HFFc6 (cell line): ENCODE measurements at regions not wholly inside any gene's neighbourhood (a gene's known extent, or its start where the extent isn't known, plus 50 kb on each side); places are given as distances from the start of the nearest gene placed in this dataset.

ENCODE experiments used
- DNase-seq: peaks from one replicate; pipeline ENCODE4 v3.0.0-alpha.2; 2018
- H3K27ac Mint-ChIP-seq: 2 replicates; pipeline ENCODE4 v1.8.0; 2020; ENCODE audit warnings: mild to moderate bottlenecking, mixed read lengths
- H3K27me3 Mint-ChIP-seq: 2 replicates; pipeline ENCODE4 v1.8.0; 2021; ENCODE audit warnings: mild to moderate bottlenecking, moderate library complexity, mixed read lengths; ENCODE audit not compliant: insufficient read depth
- H3K36me3 Mint-ChIP-seq: 2 replicates; pipeline ENCODE4 v1.8.0; 2021; ENCODE audit warnings: low read depth, mixed read lengths
- H3K4me1 Mint-ChIP-seq: 2 replicates; pipeline ENCODE4 v1.8.0; 2020; ENCODE audit warnings: low read depth, mixed read lengths
- H3K4me3 Mint-ChIP-seq: 2 replicates; pipeline ENCODE4 v1.8.0; 2020; ENCODE audit warnings: mild to moderate bottlenecking, moderate library complexity, mixed read lengths
- H3K9me3 Mint-ChIP-seq: 2 replicates; pipeline ENCODE4 v1.8.0; 2020; ENCODE audit warnings: mild to moderate bottlenecking, mixed read lengths
- TF ChIP-seq, protein P1 (sequence below): fragments of 200-600 bp; sonication (generic); IDR thresholded peaks from 2 replicates; pipeline ENCODE4 v1.5.0; 2021; ENCODE audit warnings: antibody characterized with exemption, mild to moderate bottlenecking

DNA sequence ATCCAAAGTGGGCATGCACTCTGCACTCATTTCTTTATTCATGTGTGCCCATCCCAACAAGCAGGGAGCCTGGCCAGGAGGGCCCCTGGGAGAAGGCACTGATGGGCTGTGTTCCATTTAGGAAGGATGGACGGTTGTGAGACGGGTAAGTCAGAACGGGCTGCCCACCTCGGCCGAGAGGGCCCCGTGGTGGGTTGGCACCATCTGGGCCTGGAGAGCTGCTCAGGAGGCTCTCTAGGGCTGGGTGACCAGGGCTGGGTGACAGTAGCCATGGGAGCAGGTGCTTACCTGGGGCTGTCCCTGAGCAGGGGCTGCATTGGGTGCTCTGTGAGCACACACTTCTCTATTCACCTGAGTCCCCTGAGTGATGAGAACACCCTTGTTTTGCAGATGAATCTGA lies 129.3 kb upstream of the B3GAT1 start:
- Mint-ChIP-seq H3K27ac (no peak overlapping the region; the same call in 1 of the 2 replicates), H3K27me3 (peaks cover 1% of the 10 kb centered on the region), H3K9me3 (peaks cover 72% of the 10 kb centered on the region), H3K4me1 (no peaks in the 10 kb centered on the region), H3K4me3 (no peak overlapping the region), H3K36me3 (peaks cover 20% of the 10 kb centered on the region)
- DNase-seq = no peak
- TF ChIP-seq, protein P1, sequence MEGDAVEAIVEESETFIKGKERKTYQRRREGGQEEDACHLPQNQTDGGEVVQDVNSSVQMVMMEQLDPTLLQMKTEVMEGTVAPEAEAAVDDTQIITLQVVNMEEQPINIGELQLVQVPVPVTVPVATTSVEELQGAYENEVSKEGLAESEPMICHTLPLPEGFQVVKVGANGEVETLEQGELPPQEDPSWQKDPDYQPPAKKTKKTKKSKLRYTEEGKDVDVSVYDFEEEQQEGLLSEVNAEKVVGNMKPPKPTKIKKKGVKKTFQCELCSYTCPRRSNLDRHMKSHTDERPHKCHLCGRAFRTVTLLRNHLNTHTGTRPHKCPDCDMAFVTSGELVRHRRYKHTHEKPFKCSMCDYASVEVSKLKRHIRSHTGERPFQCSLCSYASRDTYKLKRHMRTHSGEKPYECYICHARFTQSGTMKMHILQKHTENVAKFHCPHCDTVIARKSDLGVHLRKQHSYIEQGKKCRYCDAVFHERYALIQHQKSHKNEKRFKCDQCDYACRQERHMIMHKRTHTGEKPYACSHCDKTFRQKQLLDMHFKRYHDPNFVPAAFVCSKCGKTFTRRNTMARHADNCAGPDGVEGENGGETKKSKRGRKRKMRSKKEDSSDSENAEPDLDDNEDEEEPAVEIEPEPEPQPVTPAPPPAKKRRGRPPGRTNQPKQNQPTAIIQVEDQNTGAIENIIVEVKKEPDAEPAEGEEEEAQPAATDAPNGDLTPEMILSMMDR = no peak

DNA sequence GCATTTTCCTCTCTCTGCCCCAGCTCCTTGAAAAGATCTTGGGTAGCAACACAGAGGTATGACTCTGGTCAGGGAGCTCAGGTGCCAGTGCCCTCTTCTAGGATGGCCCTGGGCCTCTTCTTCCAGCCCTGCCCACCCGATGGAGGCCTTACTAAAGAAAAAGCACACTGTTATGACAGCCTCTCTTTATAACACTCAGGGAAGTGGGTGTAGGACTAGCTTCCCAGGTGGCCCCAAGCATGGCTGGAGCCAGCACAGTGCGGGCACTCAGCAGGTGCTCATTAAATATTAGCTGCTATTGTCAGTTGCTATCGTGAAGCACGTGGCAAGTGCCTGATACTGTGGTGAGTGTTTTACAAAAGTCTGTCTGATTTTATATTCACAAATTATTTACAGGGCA lies 127.2 kb upstream of the B3GAT1 start:
- TF ChIP-seq, protein P1 = no peak
- Mint-ChIP-seq H3K27ac (no peak overlapping the region), H3K9me3 (peaks cover 69% of the 10 kb centered on the region), H3K27me3 (peaks cover 1% of the 10 kb centered on the region), H3K4me3 (no peak overlapping the region), H3K4me1 (no peaks in the 10 kb centered on the region), H3K36me3 (peaks cover 20% of the 10 kb centered on the region)
- DNase-seq = no peak

DNA sequence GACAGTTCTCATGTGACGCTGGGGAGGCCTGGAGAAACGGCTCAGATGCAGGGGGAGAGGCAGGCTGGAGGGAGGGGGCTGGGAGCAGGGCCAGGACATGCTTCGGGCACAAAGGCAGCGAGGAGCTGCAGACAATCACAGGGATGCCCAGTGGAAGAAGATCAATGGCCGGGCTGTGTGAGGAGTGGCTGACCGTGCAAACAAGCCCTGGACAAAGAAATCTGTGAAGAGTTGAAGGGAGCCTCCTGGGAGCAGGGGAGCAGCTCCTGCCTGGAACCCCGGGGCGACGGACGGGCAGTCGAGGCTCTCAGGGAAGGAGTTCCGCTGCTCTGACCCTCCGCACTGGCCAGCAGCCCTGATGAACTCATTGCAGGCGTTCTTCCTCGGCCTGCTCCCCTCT lies 126.7 kb upstream of the B3GAT1 start:
- Mint-ChIP-seq H3K9me3 (peaks cover 70% of the 10 kb centered on the region), H3K27me3 (peaks cover 1% of the 10 kb centered on the region), H3K27ac (no peak overlapping the region), H3K36me3 (peaks cover 24% of the 10 kb centered on the region), H3K4me1 (no peaks in the 10 kb centered on the region), H3K4me3 (no peak overlapping the region)
- TF ChIP-seq, protein P1 = no peak
- DNase-seq = no peak

DNA sequence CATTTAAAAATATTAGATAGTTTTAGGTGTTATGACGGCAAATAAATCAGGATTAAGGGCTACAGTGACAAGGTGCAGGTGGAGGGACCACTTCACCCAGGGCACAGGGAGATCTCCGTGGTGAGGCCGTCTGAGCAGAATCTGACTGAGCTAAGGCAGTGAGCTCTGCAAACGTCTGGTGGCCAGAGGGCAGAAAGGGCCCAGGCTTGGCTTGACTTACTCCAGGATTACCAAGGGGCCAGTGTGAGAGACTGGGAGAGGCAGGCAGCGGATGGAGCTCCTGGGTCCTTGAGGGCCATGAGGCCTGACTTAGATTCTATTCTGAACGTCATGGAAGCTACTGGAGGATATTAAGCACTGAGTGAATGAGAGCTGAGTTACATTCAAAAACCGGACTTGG lies 125.9 kb upstream of the B3GAT1 start:
- Mint-ChIP-seq H3K36me3 (peaks cover 24% of the 10 kb centered on the region), H3K4me1 (no peaks in the 10 kb centered on the region), H3K27me3 (peaks cover 1% of the 10 kb centered on the region), H3K27ac (no peak overlapping the region), H3K9me3 (peaks cover 70% of the 10 kb centered on the region), H3K4me3 (no peak overlapping the region)
- no peak for DNase-seq
- TF ChIP-seq, protein P1 = no peak

DNA sequence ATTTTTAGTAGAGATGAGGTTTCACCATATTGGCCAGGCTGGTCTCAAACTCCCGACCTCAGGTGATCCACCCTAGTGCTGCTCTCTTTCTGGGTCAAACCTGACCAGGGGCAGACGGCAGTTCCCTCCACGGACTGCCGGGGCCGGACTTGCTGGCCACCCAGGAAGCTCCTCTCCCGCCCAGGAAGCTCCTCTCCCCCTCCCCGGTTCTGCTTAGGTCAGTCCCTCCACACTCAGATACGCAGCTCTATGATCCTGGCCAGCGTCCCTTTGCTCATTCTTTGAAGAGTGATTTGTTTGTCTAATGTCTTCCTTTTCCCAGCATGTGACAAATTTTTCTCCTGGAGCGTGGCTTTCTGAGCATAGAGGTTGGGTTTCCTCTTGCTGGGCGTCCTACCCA lies 125.3 kb upstream of the B3GAT1 start:
- Mint-ChIP-seq H3K4me1 (no peaks in the 10 kb centered on the region), H3K36me3 (peaks cover 24% of the 10 kb centered on the region), H3K4me3 (no peak overlapping the region), H3K27me3 (peaks cover 1% of the 10 kb centered on the region), H3K27ac (no peak overlapping the region), H3K9me3 (peaks cover 64% of the 10 kb centered on the region)
- DNase-seq = no peak
- TF ChIP-seq, protein P1 = no peak

DNA sequence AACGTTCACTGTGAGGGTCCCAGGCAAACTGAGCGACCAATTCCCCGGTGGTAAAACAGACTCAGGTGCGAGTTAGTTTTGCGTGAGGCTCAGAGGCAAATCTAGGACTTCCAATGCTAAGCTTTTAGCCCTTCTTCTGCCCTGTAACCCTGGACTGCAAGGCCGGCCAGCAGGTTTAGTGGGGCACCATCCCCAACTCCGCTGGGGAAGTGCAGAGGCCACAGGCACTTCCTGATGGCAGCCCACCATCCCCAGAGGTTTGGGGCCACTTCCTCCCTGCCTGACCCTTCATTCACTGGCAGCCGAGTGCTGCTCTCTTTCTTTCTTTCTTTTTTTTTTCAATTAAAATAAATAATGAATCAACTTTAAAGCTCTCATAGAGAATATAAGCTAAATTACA lies 124.6 kb upstream of the B3GAT1 start:
- Mint-ChIP-seq H3K36me3 (peaks cover 24% of the 10 kb centered on the region), H3K27me3 (peaks cover 1% of the 10 kb centered on the region), H3K27ac (no peak overlapping the region), H3K4me3 (no peak overlapping the region), H3K9me3 (peaks cover 63% of the 10 kb centered on the region), H3K4me1 (no peaks in the 10 kb centered on the region)
- TF ChIP-seq, protein P1 = no peak
- no peak for DNase-seq
